22Rv1 (cell line): ENCODE measurements at regions not wholly inside any gene's neighbourhood (a gene's known extent, or its start where the extent isn't known, plus 50 kb on each side); places are given as distances from the start of the nearest gene placed in this dataset.

Source experiments
- ZFX ChIP-seq: fragments of 450-650 bp; IDR thresholded peaks from 2 replicates; pipeline ENCODE4 v1.6.1; 2017; ENCODE audit warnings: antibody characterized with exemption, borderline replicate concordance
- TF ChIP-seq, protein P1 (sequence below): fragments of 450-650 bp; IDR thresholded peaks from 2 replicates; pipeline ENCODE4 v1.5.1; 2017; ENCODE audit warnings: mild to moderate bottlenecking

DNA sequence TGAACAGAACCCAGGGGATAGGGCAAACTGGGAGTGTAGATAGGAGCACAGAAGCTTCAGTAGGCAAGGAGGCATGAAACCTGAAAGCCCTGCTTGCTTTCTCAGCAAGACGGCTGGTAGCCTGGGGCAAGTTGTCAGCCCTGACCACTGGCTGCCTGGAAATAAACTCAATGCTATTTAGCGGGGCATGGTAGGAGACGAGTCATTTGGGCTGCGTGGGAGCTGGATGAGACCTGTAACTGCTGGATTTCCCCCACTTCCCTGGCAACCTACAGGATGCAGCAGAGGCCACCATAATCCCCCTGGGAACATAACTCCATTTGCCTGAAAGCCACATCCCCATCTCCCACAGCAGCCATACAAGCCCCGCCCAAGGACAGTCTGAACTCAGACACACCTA lies 332.6 kb upstream of the TBX18 start:
- TF ChIP-seq, protein P1, sequence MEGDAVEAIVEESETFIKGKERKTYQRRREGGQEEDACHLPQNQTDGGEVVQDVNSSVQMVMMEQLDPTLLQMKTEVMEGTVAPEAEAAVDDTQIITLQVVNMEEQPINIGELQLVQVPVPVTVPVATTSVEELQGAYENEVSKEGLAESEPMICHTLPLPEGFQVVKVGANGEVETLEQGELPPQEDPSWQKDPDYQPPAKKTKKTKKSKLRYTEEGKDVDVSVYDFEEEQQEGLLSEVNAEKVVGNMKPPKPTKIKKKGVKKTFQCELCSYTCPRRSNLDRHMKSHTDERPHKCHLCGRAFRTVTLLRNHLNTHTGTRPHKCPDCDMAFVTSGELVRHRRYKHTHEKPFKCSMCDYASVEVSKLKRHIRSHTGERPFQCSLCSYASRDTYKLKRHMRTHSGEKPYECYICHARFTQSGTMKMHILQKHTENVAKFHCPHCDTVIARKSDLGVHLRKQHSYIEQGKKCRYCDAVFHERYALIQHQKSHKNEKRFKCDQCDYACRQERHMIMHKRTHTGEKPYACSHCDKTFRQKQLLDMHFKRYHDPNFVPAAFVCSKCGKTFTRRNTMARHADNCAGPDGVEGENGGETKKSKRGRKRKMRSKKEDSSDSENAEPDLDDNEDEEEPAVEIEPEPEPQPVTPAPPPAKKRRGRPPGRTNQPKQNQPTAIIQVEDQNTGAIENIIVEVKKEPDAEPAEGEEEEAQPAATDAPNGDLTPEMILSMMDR, result no peak
- TF ChIP-seq ZFX, result no peak
